ENCODE measurements at regions not wholly inside any gene's neighbourhood (a gene's known extent, or its start where the extent isn't known, plus 50 kb on each side); places are given as distances from the start of the nearest gene placed in this dataset.
"Not testable (repeated sequence)": the region's sequence is repeated elsewhere in the genome, so short reads cannot be mapped to it uniquely, and the experiment has no call there.

DNA sequence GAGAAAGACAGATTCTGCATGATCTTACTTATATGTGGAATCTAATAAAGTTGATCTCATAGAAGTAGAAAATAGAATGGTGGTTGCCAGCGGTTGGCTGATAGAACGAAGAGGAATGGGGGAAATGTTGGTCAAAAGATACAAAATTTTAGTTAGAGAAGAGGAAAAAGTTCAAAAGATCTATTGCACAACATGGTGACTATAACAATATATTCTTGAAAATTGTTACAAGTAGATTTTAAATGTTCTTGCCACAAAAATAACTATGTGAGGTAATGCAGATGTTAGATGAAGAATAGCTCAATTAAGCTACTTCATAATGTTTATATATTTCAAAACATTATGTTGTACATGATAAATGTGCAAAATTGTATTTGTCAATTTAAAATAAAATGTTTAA, 112.3 kb upstream of the SMIM30 start:
- DNase-seq (ENCODE audit: low spot score): no peak

DNA sequence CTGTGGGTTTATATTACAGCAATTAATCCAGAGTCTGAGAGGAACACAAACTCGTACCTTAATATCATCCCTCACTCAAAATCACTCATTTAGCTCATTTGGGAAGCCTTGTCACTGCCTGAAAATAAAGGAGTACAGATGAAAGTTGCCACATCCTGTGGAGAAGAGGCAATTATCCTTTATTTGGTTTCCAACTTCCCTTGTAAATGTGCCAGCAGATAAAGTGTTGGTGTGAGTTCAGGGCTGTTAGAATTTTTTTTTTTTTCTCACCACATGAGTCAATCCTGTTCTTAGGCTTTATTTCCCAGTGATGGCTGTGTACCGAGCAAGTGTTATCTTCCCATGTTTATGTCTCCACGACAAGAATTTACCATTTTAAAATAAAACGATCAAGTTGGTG, 99.0 kb upstream of the SMIM30 start:
- no peak for DNase-seq (ENCODE audit: low spot score)

DNA sequence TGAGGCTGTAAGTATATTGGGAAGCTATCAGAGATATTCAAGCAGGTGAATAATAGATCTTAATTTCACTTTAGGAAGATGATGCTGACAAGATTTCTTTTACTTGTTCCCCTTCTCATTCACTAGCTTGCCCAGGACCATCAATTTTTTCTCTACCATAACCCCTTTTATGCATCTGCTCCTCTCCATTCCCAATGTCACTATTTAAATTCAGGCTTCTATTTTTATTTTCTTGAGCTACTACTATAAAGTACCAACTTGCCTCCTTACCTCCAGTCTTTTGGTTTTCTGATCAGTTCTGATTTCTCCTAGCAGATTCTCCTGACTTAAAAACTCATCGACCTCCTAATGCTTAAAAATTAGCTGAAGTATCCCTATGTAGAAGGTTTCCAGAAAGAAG, 97.7 kb upstream of the SMIM30 start:
- DNase-seq (ENCODE audit: low spot score): no peak

DNA sequence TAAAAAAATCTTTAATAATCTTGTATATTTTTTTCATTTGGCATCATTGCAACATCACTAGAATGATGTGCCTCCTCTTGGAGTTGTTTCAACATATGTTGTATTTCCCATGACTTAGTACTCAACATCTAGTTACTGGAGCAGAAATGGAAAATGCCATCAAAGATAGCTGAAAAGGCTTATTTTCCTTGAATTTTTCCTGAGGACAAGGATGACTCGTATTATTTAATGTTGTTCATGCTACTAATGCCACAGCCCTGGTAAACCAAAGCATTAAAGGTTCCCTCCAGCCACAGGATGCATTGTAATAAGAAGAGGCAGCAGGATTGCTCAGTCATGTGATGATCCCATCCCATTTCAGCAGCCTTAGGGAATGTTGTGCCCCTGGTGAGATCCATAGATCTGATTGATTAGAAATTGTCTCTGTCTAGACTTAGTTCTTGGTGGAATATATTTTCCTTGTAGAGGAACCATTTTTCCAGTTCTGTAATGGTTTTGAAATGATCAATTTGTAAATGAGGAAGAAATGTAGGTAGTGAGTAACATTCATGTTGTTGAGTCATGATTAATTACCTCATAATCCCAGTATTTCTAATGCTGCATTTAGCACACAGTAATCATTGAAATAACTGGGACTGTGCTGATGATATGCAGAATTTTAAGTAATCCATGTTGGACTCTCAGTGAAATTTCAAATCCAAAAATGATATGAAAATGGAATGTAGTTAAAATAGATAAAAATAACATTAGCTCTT, 91.3 kb upstream of the SMIM30 start:
- no peak for DNase-seq (ENCODE audit: low spot score)

DNA sequence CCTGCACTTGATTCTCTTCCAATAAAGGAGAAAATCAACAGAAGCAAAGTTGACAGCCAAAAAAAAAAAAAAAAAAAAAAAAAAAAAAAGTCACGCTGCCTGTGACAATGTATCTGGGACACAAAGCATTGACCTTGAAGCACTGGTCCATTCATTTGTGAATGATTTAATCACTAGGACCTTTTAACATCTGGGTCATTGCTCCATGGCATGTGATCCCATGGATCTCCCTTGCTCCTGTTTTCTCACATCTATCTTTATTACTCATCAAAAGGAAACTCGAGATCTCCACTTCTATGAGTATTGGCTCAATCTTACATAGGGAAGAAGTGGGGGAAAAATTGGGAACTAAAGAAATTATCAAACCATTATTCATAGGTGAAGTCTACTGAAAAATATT, 89.6 kb upstream of the SMIM30 start:
- DNase-seq (ENCODE audit: low spot score): no peak

DNA sequence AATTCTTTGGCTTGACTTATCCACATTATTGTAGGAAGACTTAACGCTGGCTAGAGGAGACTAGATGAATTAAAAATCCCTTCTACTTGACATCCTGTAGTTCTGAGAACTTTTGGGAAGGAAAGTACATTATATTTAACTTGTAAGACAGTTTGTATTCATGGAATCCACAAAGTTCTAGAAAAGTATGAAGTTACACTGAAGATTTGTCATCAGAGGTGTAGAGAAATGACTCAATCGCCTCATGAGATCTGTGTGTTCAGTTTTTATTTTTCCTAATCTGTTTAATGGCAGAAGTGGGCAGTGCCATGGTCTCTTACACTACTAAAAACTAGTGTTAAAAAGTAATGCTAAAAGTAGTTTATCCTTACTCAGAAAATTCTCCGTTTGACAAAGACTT, 89.1 kb upstream of the SMIM30 start:
- DNase-seq (ENCODE audit: low spot score): no peak

DNA sequence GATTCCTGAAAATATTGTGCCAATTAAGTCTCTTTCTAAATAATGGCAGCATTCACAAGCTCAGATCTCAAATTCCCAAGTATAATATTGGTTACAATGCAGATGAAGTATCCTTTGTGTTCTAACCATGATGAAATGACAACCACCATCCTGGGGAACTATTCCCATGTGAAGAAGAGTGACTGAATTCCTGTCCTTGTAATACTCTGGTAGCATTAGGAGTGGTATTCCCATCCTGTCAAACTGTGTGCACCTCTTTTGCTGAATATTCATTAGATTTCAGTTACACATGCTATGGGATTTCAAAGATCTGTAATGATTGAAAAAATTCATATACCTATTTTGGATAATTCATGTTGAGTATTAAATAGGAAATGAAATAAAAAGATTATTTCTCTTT, 86.1 kb upstream of the SMIM30 start:
- DNase-seq (ENCODE audit: low spot score): no peak

DNA sequence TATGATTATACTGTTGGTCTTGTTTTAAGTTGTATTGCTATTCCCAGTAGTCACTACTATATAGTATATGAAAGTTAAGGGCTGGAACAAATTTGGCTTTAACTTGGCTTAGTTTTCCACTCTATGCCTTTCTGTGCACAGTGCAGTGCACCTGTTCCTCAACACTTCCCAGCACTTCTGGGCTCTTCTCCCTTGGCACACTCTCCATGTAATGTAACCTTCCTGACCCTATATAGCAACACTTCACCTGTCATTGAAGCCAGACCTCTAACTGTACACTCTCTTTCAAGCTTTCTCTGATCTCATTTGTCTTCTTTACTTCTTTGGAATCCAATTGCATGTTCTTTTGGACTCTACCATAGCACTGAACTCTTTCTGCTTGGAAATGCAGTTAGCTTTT, 83.9 kb upstream of the SMIM30 start:
- DNase-seq (ENCODE audit: low spot score): no peak

DNA sequence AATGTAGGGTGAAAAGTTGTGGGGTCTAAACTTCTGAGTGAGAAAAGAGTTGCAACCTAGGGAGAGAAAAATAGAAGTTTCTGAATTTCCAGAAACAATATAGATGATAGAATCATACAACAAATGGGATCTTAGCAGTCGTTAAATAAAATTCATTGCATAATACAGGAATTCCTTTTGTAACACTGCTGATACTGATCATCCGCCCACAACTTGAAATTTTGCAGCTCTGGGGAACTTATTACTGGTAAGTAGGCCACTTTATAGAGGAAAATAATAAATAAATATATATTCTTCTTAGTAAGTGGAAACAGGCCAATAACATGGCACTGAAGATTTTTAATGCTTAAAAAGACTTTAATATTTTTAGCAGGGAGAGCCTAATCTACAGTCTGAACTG, 81.9 kb upstream of the SMIM30 start:
- no peak for DNase-seq (ENCODE audit: low spot score)

DNA sequence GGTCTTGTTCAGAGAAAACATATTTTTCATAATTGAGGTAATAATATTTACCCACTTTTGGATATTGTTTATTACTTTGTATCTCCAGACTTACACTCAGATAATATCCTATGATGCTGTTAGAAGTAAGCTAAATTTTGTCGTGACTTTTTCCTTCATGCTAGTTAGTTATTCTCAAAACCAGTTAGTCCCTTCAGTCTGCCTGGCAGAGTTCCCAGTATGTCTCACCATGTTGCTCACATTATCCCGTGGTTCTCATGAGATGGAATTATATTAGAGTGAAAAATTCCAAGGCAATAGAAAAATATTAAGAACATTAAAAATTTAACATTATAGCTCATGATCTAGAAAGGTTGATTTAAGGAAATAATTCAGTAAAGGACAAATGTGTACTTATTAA, 81.5 kb upstream of the SMIM30 start:
- no peak for DNase-seq (ENCODE audit: low spot score)

DNA sequence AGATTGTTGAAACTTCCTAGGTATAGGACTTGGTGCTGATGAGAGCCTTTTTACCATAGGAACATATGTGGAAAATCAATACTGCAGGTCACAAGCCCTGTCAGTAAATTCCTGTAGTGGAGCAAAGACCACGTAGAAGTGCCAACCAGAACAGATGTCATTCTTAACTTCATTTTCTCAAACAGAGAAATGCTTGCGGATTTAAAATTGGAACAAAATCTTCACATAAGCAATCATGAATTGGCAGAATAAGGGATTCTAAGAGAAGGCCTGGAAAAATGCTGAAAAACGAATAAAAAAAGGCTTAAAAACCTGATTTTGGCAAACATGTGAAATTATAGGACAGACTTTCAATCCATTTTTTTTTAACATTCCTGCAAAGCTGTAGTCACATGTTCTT, 80.8 kb upstream of the SMIM30 start:
- DNase-seq (ENCODE audit: low spot score): no peak

DNA sequence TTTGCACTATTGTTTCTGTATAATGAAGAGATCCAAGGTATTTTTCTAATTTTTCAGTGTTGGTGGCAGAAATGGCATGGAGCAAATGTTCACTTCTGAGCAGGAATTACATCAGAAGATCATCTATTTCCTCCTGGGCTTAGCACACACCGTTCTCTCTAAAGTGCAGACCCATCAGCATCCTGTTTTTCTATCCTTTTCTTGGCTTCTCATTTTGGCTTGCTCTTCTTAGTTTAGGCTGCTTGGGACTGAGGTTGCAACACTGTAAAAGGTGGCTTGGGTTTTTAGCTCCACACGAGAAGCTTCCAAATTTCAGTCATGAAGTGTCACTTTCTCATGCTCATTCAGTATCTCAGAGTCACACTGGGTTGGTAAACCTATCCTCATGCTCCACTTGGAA, 79.9 kb upstream of the SMIM30 start:
- DNase-seq (ENCODE audit: low spot score): no peak

DNA sequence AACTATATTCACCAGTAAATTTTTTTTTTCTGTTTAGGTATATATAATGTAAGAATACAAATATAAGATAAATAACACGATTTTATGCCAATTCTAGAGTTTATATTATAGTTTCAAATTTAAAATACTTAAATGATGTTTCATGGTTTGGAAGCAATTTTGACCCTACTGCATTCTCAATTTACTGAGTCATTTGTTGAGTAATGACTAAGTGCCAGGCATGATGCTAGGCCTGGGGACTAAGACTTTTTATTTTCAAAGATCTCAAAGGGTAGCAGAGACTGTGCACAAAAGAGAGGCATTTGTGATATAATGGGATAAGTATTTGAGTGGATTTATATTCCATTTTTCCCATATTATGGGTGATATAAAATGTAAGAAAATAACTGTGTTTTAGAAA, 78.9 kb upstream of the SMIM30 start:
- no peak for DNase-seq (ENCODE audit: low spot score)

DNA sequence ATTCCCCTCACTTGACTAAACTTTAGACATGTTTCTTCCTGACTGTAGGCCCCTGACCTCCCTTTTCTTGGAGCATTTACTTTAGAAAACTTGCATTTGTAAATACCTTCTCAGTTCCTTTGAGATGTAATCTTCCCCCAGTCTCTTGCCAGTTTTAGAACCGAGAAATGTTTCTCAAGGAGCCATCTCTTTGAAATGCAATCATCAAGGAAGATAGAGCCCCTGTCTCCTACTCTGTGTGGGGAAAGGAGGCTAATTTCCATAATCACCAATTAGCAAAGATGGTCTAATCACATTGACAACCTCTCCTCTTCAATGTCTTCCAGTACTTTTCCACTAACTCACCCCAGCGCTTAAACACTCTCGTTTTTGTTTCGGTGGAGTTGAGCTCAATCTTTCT, 70.0 kb upstream of the SMIM30 start:
- no peak for DNase-seq (ENCODE audit: low spot score)

DNA sequence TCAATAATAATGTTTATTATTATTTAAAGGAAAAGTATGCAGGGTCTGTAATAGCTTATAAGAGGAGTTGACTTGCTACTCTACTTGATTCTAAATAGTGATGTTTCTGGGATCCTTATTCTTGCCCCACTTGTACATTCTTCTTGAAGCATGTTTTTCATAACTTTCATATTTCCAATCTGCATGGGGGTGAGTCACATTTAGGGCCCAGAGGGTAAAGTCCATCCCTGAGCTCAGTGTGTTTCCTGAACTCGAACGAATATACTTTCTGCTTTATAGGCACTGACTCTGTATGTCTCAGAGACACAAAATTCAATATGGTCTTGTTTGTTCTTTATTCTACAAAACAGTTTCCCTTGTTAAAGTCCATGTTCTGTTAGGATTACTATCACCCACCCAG, 61.0 kb upstream of the SMIM30 start:
- no peak for DNase-seq (ENCODE audit: low spot score)

DNA sequence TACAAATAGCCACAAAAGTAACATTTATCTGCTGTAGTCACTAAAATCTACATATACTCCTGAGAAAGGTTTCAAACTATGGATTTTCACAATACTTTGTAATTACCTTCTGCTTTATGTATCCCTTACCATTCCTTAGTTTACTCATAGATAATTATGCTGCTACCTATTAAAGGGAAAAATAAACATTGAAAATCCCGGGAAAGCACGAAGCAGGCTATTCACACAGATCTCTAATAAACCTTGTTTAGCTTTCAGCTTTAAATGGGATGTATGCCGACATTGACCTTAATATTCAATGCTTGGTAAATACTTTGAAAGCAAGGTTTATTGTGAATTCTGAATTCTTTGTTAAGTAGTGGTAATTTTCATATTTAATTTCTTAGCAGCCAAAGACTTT, 58.5 kb upstream of the SMIM30 start:
- no peak for DNase-seq (ENCODE audit: low spot score)

DNA sequence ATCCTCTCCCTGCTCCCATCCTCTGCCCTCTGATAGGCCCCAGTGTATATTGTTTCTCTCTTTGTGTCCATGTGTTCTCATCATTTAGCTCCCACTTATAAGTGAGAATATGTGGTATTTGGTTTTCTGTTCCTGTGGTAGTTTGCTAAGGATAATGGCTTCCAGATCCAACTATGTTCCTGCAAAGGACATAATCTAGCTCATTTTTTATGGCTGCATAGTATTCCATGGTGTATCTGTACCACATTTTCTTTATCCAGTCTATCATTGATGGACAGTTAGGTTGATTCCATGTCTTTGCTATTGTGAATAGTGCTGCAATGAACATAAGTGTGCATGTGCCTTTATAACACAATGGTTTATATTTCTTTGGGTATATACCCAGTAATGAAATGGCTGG, 57.8 kb upstream of the SMIM30 start:
- not testable (repeated sequence) for DNase-seq (ENCODE audit: low spot score)

DNA sequence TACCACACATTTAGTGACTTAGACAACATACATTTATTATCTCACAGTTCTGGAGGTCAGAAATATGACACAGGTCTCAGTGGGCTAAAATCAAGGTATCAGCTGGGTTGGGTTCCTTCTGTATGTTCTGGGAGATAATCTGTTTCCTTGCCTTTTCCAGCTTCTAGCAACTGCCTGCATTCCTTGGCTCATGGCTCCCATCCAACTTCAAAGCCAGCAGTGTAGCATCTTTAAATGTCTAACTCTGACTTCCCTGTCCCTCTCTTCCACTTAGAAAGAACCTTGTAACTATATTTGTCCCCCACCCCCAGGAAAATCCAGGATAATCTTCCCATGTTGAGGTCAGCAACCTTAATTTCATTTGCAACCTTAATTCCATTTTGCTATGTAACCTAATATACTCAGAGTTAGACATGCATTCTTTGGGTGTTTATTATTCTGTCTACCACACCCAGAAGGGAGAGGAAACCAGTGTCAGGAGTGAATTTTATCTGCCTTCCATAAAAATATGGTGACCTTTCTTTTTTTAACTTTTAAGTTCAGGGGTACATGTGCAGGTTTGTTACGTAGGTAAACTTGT, 57.3 kb upstream of the SMIM30 start:
- DNase-seq (ENCODE audit: low spot score): no peak

DNA sequence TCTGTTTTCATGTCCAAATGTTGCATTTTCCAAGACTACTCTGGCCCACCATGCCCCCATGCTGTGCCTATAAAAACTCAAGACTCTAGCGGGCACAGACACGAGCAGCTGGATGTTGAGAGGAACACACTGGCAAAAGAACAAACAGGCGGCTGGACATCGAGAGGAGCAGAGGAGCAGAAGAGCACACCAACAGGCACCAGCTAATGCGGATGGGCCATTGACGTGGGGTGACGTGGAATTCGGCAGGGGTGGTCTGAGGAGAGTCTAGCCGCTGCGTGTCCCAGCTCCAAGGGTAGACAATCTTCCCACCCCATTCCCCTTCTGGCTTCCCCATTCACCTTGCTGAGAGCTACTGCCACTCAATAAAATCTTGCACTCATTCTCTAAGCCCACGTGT, 54.4 kb upstream of the SMIM30 start:
- no peak for DNase-seq (ENCODE audit: low spot score)

DNA sequence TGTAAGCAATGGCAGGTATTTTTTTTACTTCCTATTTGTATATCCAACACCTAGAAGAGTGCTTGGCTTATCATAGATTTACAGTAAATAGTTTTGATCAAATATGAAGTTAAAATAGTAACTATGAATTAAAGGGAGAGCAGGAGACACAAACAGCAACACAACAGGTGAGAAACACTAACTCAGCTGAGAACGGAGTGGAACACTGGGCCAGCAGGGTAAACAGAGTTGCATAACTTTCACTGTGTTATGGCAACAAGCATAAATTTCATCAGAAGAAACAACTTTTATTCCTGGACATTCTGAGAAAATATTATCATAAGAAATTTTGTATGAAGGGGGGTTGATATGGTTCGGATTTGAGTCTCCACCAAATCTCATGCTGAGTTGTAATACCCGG, 52.2 kb upstream of the SMIM30 start:
- no peak for DNase-seq (ENCODE audit: low spot score)
